ENCODE measurements at regions not wholly inside any gene's neighbourhood (a gene's known extent, or its start where the extent isn't known, plus 50 kb on each side); places are given as distances from the start of the nearest gene placed in this dataset.

DNA sequence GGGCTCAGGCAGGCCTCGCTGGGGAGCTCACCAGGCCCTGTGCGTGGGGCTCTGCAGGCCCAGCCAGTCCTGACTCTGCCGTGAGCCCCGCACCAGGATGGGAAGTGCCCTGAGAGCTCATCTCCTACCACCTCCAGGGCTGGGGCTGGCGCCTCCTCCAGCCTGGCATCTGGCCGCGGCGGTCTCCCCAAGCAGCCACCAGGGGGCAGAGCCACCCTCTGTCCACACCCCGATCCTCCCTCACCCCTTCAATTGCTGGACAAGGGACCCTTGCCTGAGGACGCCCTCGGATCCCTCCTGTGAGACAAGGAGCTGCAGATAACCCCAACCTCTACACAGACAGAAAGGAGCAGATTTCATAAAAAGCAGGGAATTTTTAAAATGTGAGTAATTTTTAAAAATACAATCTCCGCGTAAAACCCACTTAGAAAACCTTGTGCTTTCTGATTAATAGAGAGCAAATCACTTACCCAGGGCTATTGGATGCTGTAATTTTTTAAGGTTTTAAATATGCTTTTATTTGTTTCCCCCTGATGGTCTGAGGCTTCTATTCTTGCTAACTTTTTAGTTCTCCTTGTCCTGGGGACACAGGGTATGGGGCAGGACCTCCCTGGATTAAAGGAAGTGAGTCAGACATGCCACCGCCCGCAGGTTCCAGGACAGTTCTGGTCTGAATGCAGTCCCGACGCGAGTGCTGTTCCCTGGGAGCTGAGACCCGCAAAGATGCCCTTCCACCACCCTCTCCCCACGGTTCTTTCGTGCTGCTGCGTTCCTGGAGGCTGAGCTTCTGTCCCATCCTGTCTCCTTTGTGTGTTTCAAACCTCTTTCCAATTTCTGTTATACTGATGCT, 52.3 kb upstream of the CHRNA7 start:
- DNase-seq (ENCODE audit: low spot score), result no peak
- peak; percentile 77 for ATAC-seq (ENCODE audit: low read depth)

More for the DNA sequence above, 52.3 kb upstream of the CHRNA7 start:
- TF ChIP-seq, protein P1, sequence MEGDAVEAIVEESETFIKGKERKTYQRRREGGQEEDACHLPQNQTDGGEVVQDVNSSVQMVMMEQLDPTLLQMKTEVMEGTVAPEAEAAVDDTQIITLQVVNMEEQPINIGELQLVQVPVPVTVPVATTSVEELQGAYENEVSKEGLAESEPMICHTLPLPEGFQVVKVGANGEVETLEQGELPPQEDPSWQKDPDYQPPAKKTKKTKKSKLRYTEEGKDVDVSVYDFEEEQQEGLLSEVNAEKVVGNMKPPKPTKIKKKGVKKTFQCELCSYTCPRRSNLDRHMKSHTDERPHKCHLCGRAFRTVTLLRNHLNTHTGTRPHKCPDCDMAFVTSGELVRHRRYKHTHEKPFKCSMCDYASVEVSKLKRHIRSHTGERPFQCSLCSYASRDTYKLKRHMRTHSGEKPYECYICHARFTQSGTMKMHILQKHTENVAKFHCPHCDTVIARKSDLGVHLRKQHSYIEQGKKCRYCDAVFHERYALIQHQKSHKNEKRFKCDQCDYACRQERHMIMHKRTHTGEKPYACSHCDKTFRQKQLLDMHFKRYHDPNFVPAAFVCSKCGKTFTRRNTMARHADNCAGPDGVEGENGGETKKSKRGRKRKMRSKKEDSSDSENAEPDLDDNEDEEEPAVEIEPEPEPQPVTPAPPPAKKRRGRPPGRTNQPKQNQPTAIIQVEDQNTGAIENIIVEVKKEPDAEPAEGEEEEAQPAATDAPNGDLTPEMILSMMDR (IDR thresholded peaks at IDR 0.05; ENCODE audit: poor library complexity, severe bottlenecking), result peak; percentile 95
- H3K27ac ChIP-seq (ENCODE audit: poor library complexity, severe bottlenecking), result no peak overlapping the region
- no peaks in the 10 kb centered on the region for H3K9me3 ChIP-seq (ENCODE audit: severe bottlenecking)
- H3K4me1 ChIP-seq (ENCODE audit: insufficient read depth, poor library complexity, severe bottlenecking), result peaks cover 2% of the 10 kb centered on the region
- H3K4me3 ChIP-seq (ENCODE audit: severe bottlenecking), result no peak overlapping the region
- no peaks in the 10 kb centered on the region for H3K36me3 ChIP-seq (ENCODE audit: low read depth)
- H3K27me3 ChIP-seq (ENCODE audit: insufficient read depth, poor library complexity, severe bottlenecking), result peaks cover 8% of the 10 kb centered on the region
